PFSK-1 (cell line): ENCODE measurements at regions not wholly inside any gene's neighbourhood (a gene's known extent, or its start where the extent isn't known, plus 50 kb on each side); places are given as distances from the start of the nearest gene placed in this dataset.

Experiments used
- FOXP2 ChIP-seq: optimal IDR thresholded peaks from 2 replicates; pipeline ENCODE3; 2011; ENCODE audit warnings: borderline replicate concordance, control low read depth, inconsistent platforms; ENCODE audit not compliant: insufficient read depth; ENCODE audit errors: extremely low read length, extremely low read depth
- POLR2AphosphoS5 ChIP-seq: IDR thresholded peaks from 2 replicates; pipeline ENCODE4 v1.6.1; 2012; ENCODE audit warnings: low read depth, mild to moderate bottlenecking, control low read depth, low read length, moderate library complexity
- SIN3A ChIP-seq: IDR thresholded peaks from 2 replicates; pipeline ENCODE4 v1.6.1; 2012; ENCODE audit warnings: mild to moderate bottlenecking, low read length, moderate library complexity, borderline replicate concordance; ENCODE audit not compliant: insufficient read depth
- TAF1 ChIP-seq: IDR thresholded peaks from 2 replicates; pipeline ENCODE4 v1.6.1; 2012; ENCODE audit warnings: low read length, control low read depth, borderline replicate concordance; ENCODE audit not compliant: insufficient read depth
- TF ChIP-seq, protein P1 (sequence below), 2 experiments: IDR thresholded peaks; 2 replicates each; pipeline versions ENCODE4 v1.6.1 to v1.8.0; 2011 to 2012; ENCODE audit warnings: low read depth in 2 of 2, low read length in 2 of 2, control low read depth in 1 of 2, inconsistent platforms in 1 of 2, mild to moderate bottlenecking in 1 of 2, moderate library complexity in 1 of 2; ENCODE audit not compliant: insufficient read depth in 1 of 2

DNA sequence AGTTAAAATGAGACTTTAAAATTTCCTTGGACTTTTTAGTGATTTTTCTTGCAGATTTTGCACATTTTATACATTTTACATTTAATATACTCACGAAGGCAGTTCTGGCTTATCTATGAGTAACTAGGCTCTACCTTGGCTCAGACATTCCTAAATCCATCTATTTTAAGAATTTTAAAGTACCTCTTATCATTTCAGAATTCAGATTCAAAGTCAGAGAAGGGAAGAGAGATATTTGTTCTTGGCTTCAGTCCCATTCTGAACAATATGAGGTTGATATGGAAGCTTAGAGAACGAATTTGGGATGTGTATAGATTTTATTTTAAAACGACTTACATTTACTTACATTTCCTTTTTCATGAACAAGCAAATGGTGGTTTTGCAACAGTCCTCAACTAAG, 230.2 kb downstream of the LMO4 start:
- TF ChIP-seq TAF1 = no peak
- TF ChIP-seq, protein P1, sequence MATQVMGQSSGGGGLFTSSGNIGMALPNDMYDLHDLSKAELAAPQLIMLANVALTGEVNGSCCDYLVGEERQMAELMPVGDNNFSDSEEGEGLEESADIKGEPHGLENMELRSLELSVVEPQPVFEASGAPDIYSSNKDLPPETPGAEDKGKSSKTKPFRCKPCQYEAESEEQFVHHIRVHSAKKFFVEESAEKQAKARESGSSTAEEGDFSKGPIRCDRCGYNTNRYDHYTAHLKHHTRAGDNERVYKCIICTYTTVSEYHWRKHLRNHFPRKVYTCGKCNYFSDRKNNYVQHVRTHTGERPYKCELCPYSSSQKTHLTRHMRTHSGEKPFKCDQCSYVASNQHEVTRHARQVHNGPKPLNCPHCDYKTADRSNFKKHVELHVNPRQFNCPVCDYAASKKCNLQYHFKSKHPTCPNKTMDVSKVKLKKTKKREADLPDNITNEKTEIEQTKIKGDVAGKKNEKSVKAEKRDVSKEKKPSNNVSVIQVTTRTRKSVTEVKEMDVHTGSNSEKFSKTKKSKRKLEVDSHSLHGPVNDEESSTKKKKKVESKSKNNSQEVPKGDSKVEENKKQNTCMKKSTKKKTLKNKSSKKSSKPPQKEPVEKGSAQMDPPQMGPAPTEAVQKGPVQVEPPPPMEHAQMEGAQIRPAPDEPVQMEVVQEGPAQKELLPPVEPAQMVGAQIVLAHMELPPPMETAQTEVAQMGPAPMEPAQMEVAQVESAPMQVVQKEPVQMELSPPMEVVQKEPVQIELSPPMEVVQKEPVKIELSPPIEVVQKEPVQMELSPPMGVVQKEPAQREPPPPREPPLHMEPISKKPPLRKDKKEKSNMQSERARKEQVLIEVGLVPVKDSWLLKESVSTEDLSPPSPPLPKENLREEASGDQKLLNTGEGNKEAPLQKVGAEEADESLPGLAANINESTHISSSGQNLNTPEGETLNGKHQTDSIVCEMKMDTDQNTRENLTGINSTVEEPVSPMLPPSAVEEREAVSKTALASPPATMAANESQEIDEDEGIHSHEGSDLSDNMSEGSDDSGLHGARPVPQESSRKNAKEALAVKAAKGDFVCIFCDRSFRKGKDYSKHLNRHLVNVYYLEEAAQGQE (IDR thresholded peaks at IDR 0.05; ENCODE audit: insufficient read depth in 1 of 2, low read depth in 2 of 2, low read length in 2 of 2) = no peak
- no peak for TF ChIP-seq FOXP2
- TF ChIP-seq POLR2AphosphoS5 = no peak

- TF ChIP-seq FOXP2 (no peak), POLR2AphosphoS5 (no peak), SIN3A (no peak)
These were observed 231.5 kb downstream of the LMO4 start for GRCh38 chr1:87560137-87560536.

DNA sequence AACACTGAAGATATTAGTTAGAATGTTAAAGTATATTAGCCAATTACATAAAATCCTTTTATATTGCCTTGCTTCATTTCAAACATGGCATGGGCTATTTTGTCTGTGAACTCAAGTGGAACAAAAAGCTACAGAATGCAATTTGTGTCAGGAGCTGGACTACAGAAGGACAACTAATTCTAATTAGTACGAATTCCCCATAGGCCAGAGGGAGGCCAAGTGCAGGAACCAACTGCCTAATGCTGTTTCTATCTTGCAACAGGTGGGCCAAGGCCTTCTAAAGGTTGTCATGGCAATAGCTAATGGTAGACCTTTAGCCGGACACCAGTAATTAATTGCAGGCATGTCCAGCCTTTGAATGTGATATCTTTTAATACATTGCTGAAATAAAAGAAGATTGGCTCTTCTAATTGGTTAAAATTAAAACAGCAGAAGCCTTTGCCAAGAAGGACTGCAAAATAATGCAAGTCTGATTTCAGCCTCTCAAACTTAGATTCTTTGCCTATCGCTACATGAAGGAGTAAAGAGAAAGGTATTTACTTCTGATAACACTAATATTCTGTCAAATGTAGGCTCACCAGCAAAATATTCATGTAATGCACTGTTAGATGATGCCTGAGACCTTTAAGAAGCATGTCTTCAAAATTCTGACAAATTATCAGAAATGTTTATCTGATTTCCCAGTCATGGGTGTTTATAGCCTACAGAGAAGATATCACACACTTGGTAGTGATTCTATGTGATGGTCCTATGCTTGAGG, 232.1 kb downstream of the LMO4 start:
- TF ChIP-seq FOXP2 = no peak
- TF ChIP-seq, protein P1 (IDR thresholded peaks at IDR 0.05; ENCODE audit: insufficient read depth in 1 of 2, low read depth in 2 of 2, low read length in 2 of 2) = no peak
- TF ChIP-seq TAF1 = no peak
- TF ChIP-seq POLR2AphosphoS5 = no peak
- TF ChIP-seq SIN3A = no peak

DNA sequence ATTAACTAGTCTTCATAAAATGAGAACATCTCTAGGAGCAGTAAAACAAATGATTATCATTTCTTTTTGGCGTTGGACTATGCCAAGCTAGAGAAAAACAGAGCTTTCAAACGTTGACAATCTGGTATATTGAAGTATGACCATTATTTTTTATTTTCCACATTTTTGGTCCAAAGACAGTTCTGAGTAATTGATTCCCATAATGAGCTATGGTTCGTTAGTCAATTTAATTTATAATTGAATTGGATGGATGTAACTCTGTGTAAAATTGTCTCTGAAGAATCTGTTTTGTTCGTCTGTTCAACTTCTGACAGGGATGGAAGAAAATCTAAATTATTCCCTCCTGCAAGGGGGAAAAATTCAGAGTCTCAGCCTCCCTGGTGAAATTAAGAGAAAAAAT, 234.5 kb downstream of the LMO4 start:
- TF ChIP-seq, protein P1 (IDR thresholded peaks at IDR 0.05; ENCODE audit: insufficient read depth in 1 of 2, low read depth in 2 of 2, low read length in 2 of 2) = no peak
- no peak for TF ChIP-seq FOXP2
- no peak for TF ChIP-seq SIN3A

DNA sequence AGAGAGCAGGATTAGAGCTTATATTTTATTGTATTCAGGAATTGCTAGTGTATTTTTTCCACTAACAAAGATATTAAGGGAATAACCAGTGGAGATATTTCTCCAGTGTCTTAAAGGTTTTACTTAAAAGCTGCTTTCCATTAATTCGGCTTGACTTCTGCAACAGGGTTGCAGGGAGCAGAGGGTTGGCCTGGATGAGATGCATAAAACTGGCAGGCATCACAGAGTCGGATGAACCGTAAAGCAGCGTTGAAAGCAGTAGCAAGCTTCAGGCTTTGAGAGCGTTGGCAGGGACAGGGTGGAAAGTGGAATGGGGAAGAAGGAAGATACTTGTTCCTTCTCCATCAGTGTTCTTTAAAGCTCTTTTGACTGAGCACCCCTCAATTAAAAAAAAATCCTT, 237.2 kb downstream of the LMO4 start:
- TF ChIP-seq SIN3A (no peak), POLR2AphosphoS5 (no peak), FOXP2 (no peak), TAF1 (no peak)
- TF ChIP-seq, protein P1 (IDR thresholded peaks at IDR 0.05; ENCODE audit: insufficient read depth in 1 of 2, low read depth in 2 of 2, low read length in 2 of 2) = no peak
